ENCODE measurements at regions not wholly inside any gene's neighbourhood (a gene's known extent, or its start where the extent isn't known, plus 50 kb on each side); places are given as distances from the start of the nearest gene placed in this dataset.

- in situ Hi-C loops (cut with MboI), result no loop called here
- Histone ChIP-seq H3K79me2 (ENCODE audit: insufficient read depth) (no peaks in the 10 kb centered on the region), H3K4me3 (no peak overlapping the region), H3F3A (ENCODE audit: insufficient read depth) (peaks cover 5% of the 10 kb centered on the region; the same call in 1 of the 2 replicates), H3K27ac (no peak overlapping the region), H3K4me2 (ENCODE audit: unreplicated experiment) (no peak overlapping the region), H2AFZ (no peak overlapping the region), H3K9me2 (ENCODE audit: insufficient read depth) (no peaks in the 10 kb centered on the region), H3K27me3 (replicated peaks; ENCODE audit: insufficient read depth) (no peaks in the 10 kb centered on the region), H3K4me1 (ENCODE audit: insufficient read depth) (peaks cover 4% of the 10 kb centered on the region), H3K9me3 (ENCODE audit: low read depth) (no peaks in the 10 kb centered on the region), H3K36me3 (ENCODE audit: low read depth) (no peaks in the 10 kb centered on the region), H4K20me1 (ENCODE audit: insufficient read depth) (no peaks in the 10 kb centered on the region), H3K9ac (no peak overlapping the region)
- DNase-seq, result no peak
- WGBS, 2 experiments (ENCODE audit: low coverage in 1 of 2, low lambda C conversion rate in 2 of 2, missing lambda C conversion rate in 2 of 2), result 90 to 96% methylated on average over 5 of the region's 5 CpGs
- no peak for TF ChIP-seq EZH2phosphoT487 (IDR thresholded peaks at IDR 0.05; ENCODE audit: insufficient read depth, low read depth)
These were observed 79.2 kb upstream of the POMP start for GRCh38 chr13:28579736-28580135.

DNA sequence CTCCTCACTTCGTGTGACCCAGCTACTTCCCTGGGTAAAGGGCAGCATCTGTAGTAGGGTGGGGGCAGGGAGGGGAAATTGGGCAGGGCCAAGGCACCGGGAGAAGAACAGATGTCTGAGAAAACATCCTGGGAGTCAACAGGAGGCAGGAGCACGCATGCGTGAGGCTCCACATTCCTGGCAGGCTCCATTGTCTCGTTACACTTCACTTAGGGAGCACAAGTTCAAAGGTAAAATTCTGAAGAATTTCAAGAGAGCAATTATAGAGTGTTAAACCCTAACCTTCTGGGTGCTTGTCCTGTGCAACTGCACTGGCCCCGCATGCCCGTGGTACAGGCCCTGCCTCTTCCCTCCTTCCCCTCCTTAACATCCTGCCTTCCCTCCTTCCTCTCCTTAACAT, 79.6 kb upstream of the POMP start:
- H3K4me3 ChIP-seq, result no peak overlapping the region
- 60 to 64% methylated on average over 6 to 7 of the region's 7 CpGs for WGBS, 2 experiments (ENCODE audit: low coverage in 1 of 2, low lambda C conversion rate in 2 of 2, missing lambda C conversion rate in 2 of 2)
- no peak overlapping the region for H3K9ac ChIP-seq
- no peak for TF ChIP-seq EZH2phosphoT487 (IDR thresholded peaks at IDR 0.05; ENCODE audit: insufficient read depth, low read depth)
- TF ChIP-seq EZH2 (IDR thresholded peaks at IDR 0.05; ENCODE audit: insufficient read depth, poor library complexity, severe bottlenecking), result no peak
- no peak overlapping the region for H2AFZ ChIP-seq
- H3K4me1 ChIP-seq (ENCODE audit: insufficient read depth), result 0 out of 2 replicates have a peak, but pooled peaks cover 3% of the 10 kb centered on the region
- H3K36me3 ChIP-seq (ENCODE audit: low read depth), result no peaks in the 10 kb centered on the region
- no peaks in the 10 kb centered on the region for H3K9me3 ChIP-seq (ENCODE audit: low read depth)
- H4K20me1 ChIP-seq (ENCODE audit: insufficient read depth), result no peaks in the 10 kb centered on the region
- H3K9me2 ChIP-seq (ENCODE audit: insufficient read depth), result no peaks in the 10 kb centered on the region
- no peak for DNase-seq
- H3K27me3 ChIP-seq (replicated peaks; ENCODE audit: insufficient read depth), result no peaks in the 10 kb centered on the region
- in situ Hi-C loops (cut with MboI), result no loop called here
- no peak overlapping the region for H3K27ac ChIP-seq
- H3K4me2 ChIP-seq (ENCODE audit: unreplicated experiment), result no peak overlapping the region
- no peaks in the 10 kb centered on the region for H3K79me2 ChIP-seq (ENCODE audit: insufficient read depth)
- 0 out of 2 replicates have a peak, but pooled peaks cover 6% of the 10 kb centered on the region for H3F3A ChIP-seq (ENCODE audit: insufficient read depth)

DNA sequence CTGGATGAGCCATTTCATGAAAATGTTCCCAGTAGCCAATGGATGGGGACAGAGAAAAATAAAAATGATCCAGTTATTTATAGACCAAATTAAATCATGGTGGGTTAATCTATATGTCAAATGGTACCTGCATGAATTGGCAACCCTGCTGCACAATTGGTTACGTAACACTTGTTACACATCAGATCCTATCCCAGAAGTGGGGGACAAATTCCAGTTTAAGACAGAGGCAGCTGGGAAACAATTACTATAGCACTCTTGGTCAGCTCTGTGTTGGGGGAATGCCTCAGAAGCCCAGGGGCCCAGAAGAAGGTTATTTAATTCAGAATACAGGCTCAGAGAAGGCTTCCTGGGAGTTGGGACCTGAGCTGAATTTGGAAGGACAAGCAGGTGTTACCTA, 81.1 kb upstream of the FLT1 start:
- Histone ChIP-seq H3K4me2 (ENCODE audit: unreplicated experiment) (no peak overlapping the region), H4K20me1 (ENCODE audit: insufficient read depth) (no peaks in the 10 kb centered on the region), H3K27ac (no peak overlapping the region), H2AFZ (no peak overlapping the region), H3K36me3 (ENCODE audit: low read depth) (no peaks in the 10 kb centered on the region), H3K4me1 (ENCODE audit: insufficient read depth) (0 out of 2 replicates have a peak, but pooled peaks cover 3% of the 10 kb centered on the region), H3K9me3 (ENCODE audit: low read depth) (no peaks in the 10 kb centered on the region), H3K27me3 (replicated peaks; ENCODE audit: insufficient read depth) (no peaks in the 10 kb centered on the region), H3K9me2 (ENCODE audit: insufficient read depth) (no peaks in the 10 kb centered on the region), H3K4me3 (no peak overlapping the region), H3F3A (ENCODE audit: insufficient read depth) (0 out of 2 replicates have a peak, but pooled peaks cover 4% of the 10 kb centered on the region), H3K9ac (no peak overlapping the region), H3K79me2 (ENCODE audit: insufficient read depth) (no peaks in the 10 kb centered on the region)
- in situ Hi-C loops (cut with MboI), result no loop called here
- WGBS, 2 experiments (ENCODE audit: low coverage in 1 of 2, low lambda C conversion rate in 2 of 2, missing lambda C conversion rate in 2 of 2), result 96 to 97% methylated on average over 1 of the region's 1 CpG
- no peak for TF ChIP-seq EZH2phosphoT487 (IDR thresholded peaks at IDR 0.05; ENCODE audit: insufficient read depth, low read depth)
- no peak for TF ChIP-seq EZH2 (IDR thresholded peaks at IDR 0.05; ENCODE audit: insufficient read depth, poor library complexity, severe bottlenecking)
- no peak for DNase-seq

- 71 to 76% methylated on average over 8 of the region's 8 CpGs for WGBS, 2 experiments (ENCODE audit: low coverage in 1 of 2, low lambda C conversion rate in 2 of 2, missing lambda C conversion rate in 2 of 2)
- Histone ChIP-seq H3K9me3 (ENCODE audit: low read depth) (no peaks in the 10 kb centered on the region), H3K4me2 (ENCODE audit: unreplicated experiment) (no peak overlapping the region), H3F3A (ENCODE audit: insufficient read depth) (0 out of 2 replicates have a peak, but pooled peaks cover 4% of the 10 kb centered on the region), H2AFZ (no peak overlapping the region), H3K4me3 (no peak overlapping the region), H4K20me1 (ENCODE audit: insufficient read depth) (no peaks in the 10 kb centered on the region), H3K9ac (no peak overlapping the region), H3K27ac (peak overlapping the region; percentile 41; the same call in 1 of the 2 replicates), H3K36me3 (ENCODE audit: low read depth) (no peaks in the 10 kb centered on the region), H3K9me2 (ENCODE audit: insufficient read depth) (no peaks in the 10 kb centered on the region), H3K4me1 (ENCODE audit: insufficient read depth) (0 out of 2 replicates have a peak, but pooled peaks cover 3% of the 10 kb centered on the region), H3K27me3 (replicated peaks; ENCODE audit: insufficient read depth) (no peaks in the 10 kb centered on the region), H3K79me2 (ENCODE audit: insufficient read depth) (no peaks in the 10 kb centered on the region)
- in situ Hi-C loops (cut with MboI), result no loop called here
- DNase-seq, result no peak
- no peak for TF ChIP-seq EZH2 (IDR thresholded peaks at IDR 0.05; ENCODE audit: insufficient read depth, poor library complexity, severe bottlenecking)
- no peak for TF ChIP-seq EZH2phosphoT487 (IDR thresholded peaks at IDR 0.05; ENCODE audit: insufficient read depth, low read depth)
These were observed 80.3 kb upstream of the FLT1 start for GRCh38 chr13:28575200-28575599.
